Activated T-cell treated with anti-CD3 and anti-CD28 coated beads, Interleukin-2, amount 50 U/mL, for 24 hours (primary cell): ENCODE measurements at regions not wholly inside any gene's neighbourhood (a gene's known extent, or its start where the extent isn't known, plus 50 kb on each side); places are given as distances from the start of the nearest gene placed in this dataset.

ENCODE experiments used
- DNase-seq: peaks from one replicate; pipeline ENCODE4 v3.0.0-alpha.2; 2020
- H3K27ac Mint-ChIP-seq: 2 replicates; pipeline ENCODE4 v1.8.0; 2020; ENCODE audit warnings: mild to moderate bottlenecking, mixed read lengths
- H3K27me3 Mint-ChIP-seq: 2 replicates; pipeline ENCODE4 v1.8.0; 2020; ENCODE audit warnings: mixed read lengths
- H3K36me3 Mint-ChIP-seq: 2 replicates; pipeline ENCODE4 v1.8.0; 2020; ENCODE audit warnings: low read depth, mixed read lengths
- H3K4me1 Mint-ChIP-seq: 2 replicates; pipeline ENCODE4 v1.8.0; 2020; ENCODE audit warnings: low read depth, mixed read lengths
- H3K4me3 Mint-ChIP-seq: 2 replicates; pipeline ENCODE4 v1.8.0; 2020; ENCODE audit warnings: mild to moderate bottlenecking, moderate library complexity, mixed read lengths
- H3K9me3 Mint-ChIP-seq: 2 replicates; pipeline ENCODE4 v1.8.0; 2020; ENCODE audit warnings: mixed read lengths

GRCh38 chr1:194968916-194969315 is 1639.3 kb downstream of the KCNT2 start:
- no peaks in the 10 kb centered on the region for H3K27me3 Mint-ChIP-seq
- no peak for DNase-seq
- no peaks in the 10 kb centered on the region for H3K9me3 Mint-ChIP-seq
- H3K4me3 Mint-ChIP-seq, result no peak overlapping the region
- no peaks in the 10 kb centered on the region for H3K4me1 Mint-ChIP-seq
- H3K36me3 Mint-ChIP-seq, result no peaks in the 10 kb centered on the region
- H3K27ac Mint-ChIP-seq, result no peak overlapping the region

GRCh38 chr1:194959795-194960194 is 1648.4 kb downstream of the KCNT2 start:
- Mint-ChIP-seq H3K27me3 (no peaks in the 10 kb centered on the region), H3K4me3 (no peak overlapping the region), H3K9me3 (no peaks in the 10 kb centered on the region), H3K27ac (no peak overlapping the region), H3K4me1 (no peaks in the 10 kb centered on the region), H3K36me3 (no peaks in the 10 kb centered on the region)
- DNase-seq, result no peak

GRCh38 chr1:194952171-194952570 is 1656.1 kb downstream of the KCNT2 start:
- Mint-ChIP-seq H3K4me3 (no peak overlapping the region), H3K27ac (no peak overlapping the region), H3K9me3 (no peaks in the 10 kb centered on the region), H3K27me3 (no peaks in the 10 kb centered on the region), H3K36me3 (no peaks in the 10 kb centered on the region), H3K4me1 (no peaks in the 10 kb centered on the region)
- no peak for DNase-seq

- DNase-seq, result no peak
- Mint-ChIP-seq H3K27ac (no peak overlapping the region), H3K4me3 (no peak overlapping the region), H3K27me3 (no peaks in the 10 kb centered on the region), H3K36me3 (no peaks in the 10 kb centered on the region), H3K4me1 (no peaks in the 10 kb centered on the region), H3K9me3 (peaks cover under 1% of the 10 kb centered on the region)
Observed at GRCh38 chr1:194950584-194950983, 1657.7 kb downstream of the KCNT2 start.

GRCh38 chr1:194940336-194941030 is 1667.8 kb downstream of the KCNT2 start:
- Mint-ChIP-seq H3K27me3 (no peaks in the 10 kb centered on the region), H3K27ac (no peak overlapping the region), H3K9me3 (peaks cover 2% of the 10 kb centered on the region)

GRCh38 chr1:194935864-194936263 is 1672.4 kb downstream of the KCNT2 start:
- Mint-ChIP-seq H3K4me3 (no peak overlapping the region), H3K27ac (no peak overlapping the region), H3K36me3 (no peaks in the 10 kb centered on the region)

More at GRCh38 chr1:194940336-194941030, 1667.8 kb downstream of the KCNT2 start:
- no peaks in the 10 kb centered on the region for H3K4me1 Mint-ChIP-seq
- no peaks in the 10 kb centered on the region for H3K36me3 Mint-ChIP-seq
- no peak for DNase-seq
- H3K4me3 Mint-ChIP-seq, result no peak overlapping the region

GRCh38 chr1:194931166-194931565 is 1677.1 kb downstream of the KCNT2 start:
- DNase-seq, result no peak
- H3K27me3 Mint-ChIP-seq, result no peaks in the 10 kb centered on the region
- H3K27ac Mint-ChIP-seq, result no peak overlapping the region
- H3K4me1 Mint-ChIP-seq, result no peaks in the 10 kb centered on the region
- no peaks in the 10 kb centered on the region for H3K9me3 Mint-ChIP-seq
- no peak overlapping the region for H3K4me3 Mint-ChIP-seq
- no peaks in the 10 kb centered on the region for H3K36me3 Mint-ChIP-seq

More at GRCh38 chr1:194935864-194936263, 1672.4 kb downstream of the KCNT2 start:
- Mint-ChIP-seq H3K4me1 (no peaks in the 10 kb centered on the region), H3K9me3 (no peaks in the 10 kb centered on the region), H3K27me3 (no peaks in the 10 kb centered on the region)
- no peak for DNase-seq

- Mint-ChIP-seq H3K9me3 (no peaks in the 10 kb centered on the region), H3K27ac (no peak overlapping the region), H3K36me3 (no peaks in the 10 kb centered on the region), H3K27me3 (no peaks in the 10 kb centered on the region), H3K4me1 (no peaks in the 10 kb centered on the region), H3K4me3 (no peak overlapping the region)
- DNase-seq, result no peak
Observed at GRCh38 chr1:194930132-194930531, 1678.1 kb downstream of the KCNT2 start.

- Mint-ChIP-seq H3K27me3 (no peaks in the 10 kb centered on the region), H3K9me3 (no peaks in the 10 kb centered on the region), H3K4me3 (no peak overlapping the region), H3K4me1 (no peaks in the 10 kb centered on the region), H3K36me3 (no peaks in the 10 kb centered on the region), H3K27ac (no peak overlapping the region)
- no peak for DNase-seq
Observed at GRCh38 chr1:194929357-194929756, 1678.9 kb downstream of the KCNT2 start.

GRCh38 chr1:194919146-194919545 is 1689.1 kb downstream of the KCNT2 start:
- no peak overlapping the region for H3K4me3 Mint-ChIP-seq
- no peaks in the 10 kb centered on the region for H3K27me3 Mint-ChIP-seq
- no peak overlapping the region for H3K27ac Mint-ChIP-seq
- H3K4me1 Mint-ChIP-seq, result no peaks in the 10 kb centered on the region
- DNase-seq, result no peak
- H3K9me3 Mint-ChIP-seq, result no peaks in the 10 kb centered on the region
- no peaks in the 10 kb centered on the region for H3K36me3 Mint-ChIP-seq

GRCh38 chr1:194917769-194918168 is 1690.5 kb downstream of the KCNT2 start:
- Mint-ChIP-seq H3K4me3 (no peak overlapping the region), H3K36me3 (no peaks in the 10 kb centered on the region), H3K27me3 (no peaks in the 10 kb centered on the region), H3K27ac (no peak overlapping the region), H3K9me3 (no peaks in the 10 kb centered on the region), H3K4me1 (no peaks in the 10 kb centered on the region)
- no peak for DNase-seq

- no peak overlapping the region for H3K27ac Mint-ChIP-seq
- no peaks in the 10 kb centered on the region for H3K9me3 Mint-ChIP-seq
- no peaks in the 10 kb centered on the region for H3K36me3 Mint-ChIP-seq
- no peaks in the 10 kb centered on the region for H3K27me3 Mint-ChIP-seq
- no peak overlapping the region for H3K4me3 Mint-ChIP-seq
- no peaks in the 10 kb centered on the region for H3K4me1 Mint-ChIP-seq
- DNase-seq, result no peak
Observed at GRCh38 chr1:194908643-194909042, 1699.6 kb downstream of the KCNT2 start.

- Mint-ChIP-seq H3K27ac (no peak overlapping the region), H3K4me3 (no peak overlapping the region), H3K27me3 (no peaks in the 10 kb centered on the region), H3K4me1 (no peaks in the 10 kb centered on the region), H3K9me3 (no peaks in the 10 kb centered on the region), H3K36me3 (no peaks in the 10 kb centered on the region)
- DNase-seq, result no peak
Observed at GRCh38 chr1:194903524-194903923, 1704.7 kb downstream of the KCNT2 start.

- Mint-ChIP-seq H3K4me3 (no peak overlapping the region), H3K4me1 (no peaks in the 10 kb centered on the region), H3K27ac (no peak overlapping the region), H3K9me3 (peaks cover 5% of the 10 kb centered on the region), H3K36me3 (no peaks in the 10 kb centered on the region), H3K27me3 (no peaks in the 10 kb centered on the region)
- no peak for DNase-seq
Observed at GRCh38 chr1:194889310-194889709, 1702.9 kb upstream of the B3GALT2 start.

GRCh38 chr1:194870860-194871259 is 1684.4 kb upstream of the B3GALT2 start:
- Mint-ChIP-seq H3K9me3 (no peaks in the 10 kb centered on the region), H3K27ac (no peak overlapping the region), H3K36me3 (no peaks in the 10 kb centered on the region), H3K4me3 (no peak overlapping the region), H3K4me1 (no peaks in the 10 kb centered on the region), H3K27me3 (no peaks in the 10 kb centered on the region)
- DNase-seq, result no peak

GRCh38 chr1:194866153-194866552 is 1679.7 kb upstream of the B3GALT2 start:
- H3K27me3 Mint-ChIP-seq, result no peaks in the 10 kb centered on the region
- no peak for DNase-seq
- H3K9me3 Mint-ChIP-seq, result peaks cover 2% of the 10 kb centered on the region
- no peak overlapping the region for H3K27ac Mint-ChIP-seq
- no peaks in the 10 kb centered on the region for H3K36me3 Mint-ChIP-seq
- no peaks in the 10 kb centered on the region for H3K4me1 Mint-ChIP-seq
- no peak overlapping the region for H3K4me3 Mint-ChIP-seq
